Mesenchymal stem cell (in vitro differentiated cells and primary cell): ENCODE measurements at regions not wholly inside any gene's neighbourhood (a gene's known extent, or its start where the extent isn't known, plus 50 kb on each side); places are given as distances from the start of the nearest gene placed in this dataset.

Source experiments
- DNase-seq: peaks from one replicate; pipeline ENCODE4 v3.0.0-alpha.2; 2013
- H2AFZ ChIP-seq: one replicate; pipeline ENCODE4 v1.6.1; 2013; ENCODE audit warnings: low read depth, mild to moderate bottlenecking, control low read depth, inconsistent platforms, low read length, moderate library complexity
- H2AK5ac ChIP-seq: 2 replicates; pipeline ENCODE4 v1.6.1; 2013; ENCODE audit warnings: low read length, moderate library complexity, mild to moderate bottlenecking, inconsistent platforms; ENCODE audit not compliant: severe bottlenecking
- H2BK120ac ChIP-seq: one replicate; pipeline ENCODE4 v1.6.1; 2013; ENCODE audit warnings: low read depth, mild to moderate bottlenecking, inconsistent platforms, low read length, moderate library complexity
- H2BK12ac ChIP-seq, 2 experiments: one replicate each; pipeline ENCODE4 v1.6.1; 2013; ENCODE audit warnings: inconsistent platforms in 2 of 2, low read length in 2 of 2, mild to moderate bottlenecking in 2 of 2, moderate library complexity in 2 of 2, control low read depth in 1 of 2
- H2BK15ac ChIP-seq: one replicate; pipeline ENCODE4 v1.6.1; 2013; ENCODE audit warnings: mild to moderate bottlenecking, low read depth, inconsistent platforms; ENCODE audit not compliant: poor library complexity, severe bottlenecking
- H2BK5ac ChIP-seq: 2 replicates; pipeline ENCODE4 v1.6.1; 2013; ENCODE audit warnings: low read depth, mild to moderate bottlenecking, low read length, control low read depth, inconsistent platforms; ENCODE audit not compliant: poor library complexity, severe bottlenecking
- H3K14ac ChIP-seq, 2 experiments: one replicate each; pipeline ENCODE4 v1.6.1; 2013; ENCODE audit warnings: inconsistent platforms in 2 of 2, low read length in 2 of 2, control low read depth in 1 of 2, mild to moderate bottlenecking in 1 of 2, moderate library complexity in 1 of 2
- H3K18ac ChIP-seq, 2 experiments: one replicate each; pipeline ENCODE4 v1.6.1; 2013; ENCODE audit warnings: inconsistent platforms in 2 of 2, low read length in 2 of 2, control low read depth in 1 of 2, low read depth in 1 of 2, mild to moderate bottlenecking in 1 of 2
- H3K23ac ChIP-seq, 2 experiments: one replicate each; pipeline ENCODE4 v1.6.1; 2013; ENCODE audit warnings: inconsistent platforms in 2 of 2, low read length in 2 of 2, mild to moderate bottlenecking in 2 of 2, moderate library complexity in 2 of 2, control low read depth in 1 of 2
- H3K27ac ChIP-seq: 2 replicates; pipeline ENCODE4 v1.5.1; 2013; ENCODE audit warnings: mild to moderate bottlenecking, moderate library complexity, low read length, control low read depth, inconsistent platforms; ENCODE audit not compliant: poor library complexity, severe bottlenecking
- H3K27me3 ChIP-seq, 2 experiments: 2 replicates each; pipeline versions ENCODE4 v1.6.1 to v1.7.0; 2013; ENCODE audit warnings: low read length in 2 of 2, mild to moderate bottlenecking in 2 of 2, moderate library complexity in 2 of 2, control low read depth in 1 of 2, inconsistent platforms in 1 of 2; ENCODE audit not compliant: control insufficient read depth in 1 of 2, insufficient read depth in 1 of 2
- H3K36me3 ChIP-seq, 2 experiments: 2 replicates each; pipeline versions ENCODE4 v1.6.1 to v1.7.0; 2013; ENCODE audit warnings: low read length in 2 of 2, control low read depth in 1 of 2, inconsistent platforms in 1 of 2, low read depth in 1 of 2, mild to moderate bottlenecking in 1 of 2; ENCODE audit not compliant: insufficient read depth in 2 of 2, control insufficient read depth in 1 of 2
- H3K4ac ChIP-seq, 2 experiments: one replicate each; pipeline ENCODE4 v1.6.1; 2013; ENCODE audit warnings: inconsistent platforms in 2 of 2, low read length in 2 of 2, mild to moderate bottlenecking in 2 of 2, moderate library complexity in 2 of 2, control low read depth in 1 of 2, low read depth in 1 of 2
- H3K4me1 ChIP-seq: 2 replicates; pipeline ENCODE4 v1.6.1; 2013; ENCODE audit warnings: low read depth, low read length, control low read depth; ENCODE audit not compliant: control insufficient read depth, insufficient read depth
- H3K4me2 ChIP-seq: 2 replicates; pipeline ENCODE4 v1.6.1; 2013; ENCODE audit warnings: low read length, mild to moderate bottlenecking, inconsistent platforms; ENCODE audit not compliant: poor library complexity, severe bottlenecking
- H3K4me3 ChIP-seq, 2 experiments: 2 replicates each; pipeline versions ENCODE4 v1.5.1 to v1.7.0; 2013; ENCODE audit warnings: low read length in 2 of 2, mild to moderate bottlenecking in 2 of 2, control low read depth in 1 of 2, low read depth in 1 of 2; ENCODE audit not compliant: insufficient read depth in 1 of 2
- H3K79me1 ChIP-seq: replicated peaks from 2 replicates; pipeline ENCODE4 v1.6.1; 2013; ENCODE audit warnings: mild to moderate bottlenecking, control low read depth, low read length, inconsistent platforms; ENCODE audit not compliant: poor library complexity, severe bottlenecking
- H3K9ac ChIP-seq: 2 replicates; pipeline ENCODE4 v1.7.0; 2013; ENCODE audit warnings: mild to moderate bottlenecking, low read length, moderate library complexity
- H3K9me3 ChIP-seq: 2 replicates; pipeline ENCODE4 v1.7.0; 2013; ENCODE audit warnings: mild to moderate bottlenecking, low read length; ENCODE audit not compliant: control insufficient read depth
- H4K8ac ChIP-seq: one replicate; pipeline ENCODE4 v1.6.1; 2013; ENCODE audit warnings: inconsistent platforms, mild to moderate bottlenecking, low read length, moderate library complexity
- H4K91ac ChIP-seq: one replicate; pipeline ENCODE4 v1.6.1; 2013; ENCODE audit warnings: mild to moderate bottlenecking, low read length, inconsistent platforms
- WGBS: methylation state at CpG from one replicate; pipeline ENCODE4 v1.1.7; 2013; ENCODE audit warnings: mixed read lengths; 5-methylcytosine and 5-hydroxymethylcytosine counted together

GRCh38 chr5:89067362-89067761, 184.4 kb upstream of the MEF2C start:
- Histone ChIP-seq H3K14ac (no peak overlapping the region), H3K9ac (no peak overlapping the region)

GRCh38 chr5:89065919-89066318, 182.9 kb upstream of the MEF2C start:
- H3K36me3 ChIP-seq = no peaks in the 10 kb centered on the region
- WGBS = 97% methylated on average over 3 of the region's 3 CpGs

More at GRCh38 chr5:89067362-89067761, 184.4 kb upstream of the MEF2C start:
- no peak overlapping the region for H4K91ac ChIP-seq
- no peak overlapping the region for H3K23ac ChIP-seq
- H2BK120ac ChIP-seq = no peak overlapping the region
- no peak overlapping the region for H3K27ac ChIP-seq
- no peaks in the 10 kb centered on the region for H3K9me3 ChIP-seq
- H2AFZ ChIP-seq = no peak overlapping the region
- no peaks in the 10 kb centered on the region for H3K27me3 ChIP-seq
- H2BK5ac ChIP-seq = no peak overlapping the region
- no peak overlapping the region for H2AK5ac ChIP-seq
- no peak overlapping the region for H2BK12ac ChIP-seq
- no peak overlapping the region for H2BK15ac ChIP-seq
- H3K79me1 ChIP-seq = no peaks in the 10 kb centered on the region
- no peaks in the 10 kb centered on the region for H3K36me3 ChIP-seq
- peaks cover 2% of the 10 kb centered on the region for H3K4me1 ChIP-seq
- H3K4me2 ChIP-seq = no peak overlapping the region
- DNase-seq = no peak
- 100% methylated on average over 2 of the region's 3 CpGs for WGBS
- H3K18ac ChIP-seq = no peak overlapping the region
- H3K4me3 ChIP-seq = no peak overlapping the region
- H3K4ac ChIP-seq = no peak overlapping the region
- no peak overlapping the region for H4K8ac ChIP-seq

DNA sequence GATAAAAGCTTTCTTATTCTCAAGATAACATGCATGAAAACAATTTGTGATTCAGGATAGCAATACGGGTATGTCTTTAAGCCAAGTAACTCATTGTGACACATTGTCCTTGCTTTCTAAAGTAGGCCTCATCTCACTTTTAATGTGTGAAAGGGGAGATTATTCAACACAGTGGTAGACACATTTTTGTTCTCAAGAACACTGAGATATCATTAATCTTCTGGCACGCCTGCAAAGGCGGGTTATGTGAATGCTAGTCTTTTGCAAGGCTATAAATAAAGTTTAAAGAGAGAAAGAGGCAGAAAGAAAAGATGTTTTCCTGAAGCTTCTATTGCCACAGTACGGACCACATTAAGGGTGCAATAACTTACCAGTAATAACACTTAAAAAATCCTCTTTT, 181.8 kb upstream of the MEF2C start:
- H2AK5ac ChIP-seq = no peak overlapping the region
- H2BK15ac ChIP-seq = no peak overlapping the region
- no peak overlapping the region for H3K14ac ChIP-seq
- H3K4me3 ChIP-seq = no peak overlapping the region
- no peak overlapping the region for H3K18ac ChIP-seq
- no peak overlapping the region for H2BK120ac ChIP-seq
- 55% methylated on average over 2 of the region's 4 CpGs for WGBS
- no peak overlapping the region for H3K23ac ChIP-seq
- H3K9ac ChIP-seq = no peak overlapping the region
- no peak overlapping the region for H2AFZ ChIP-seq
- H3K36me3 ChIP-seq = no peaks in the 10 kb centered on the region
- H2BK5ac ChIP-seq = no peak overlapping the region
- no peak overlapping the region for H2BK12ac ChIP-seq
- H4K91ac ChIP-seq = no peak overlapping the region
- no peak overlapping the region for H4K8ac ChIP-seq
- no peaks in the 10 kb centered on the region for H3K9me3 ChIP-seq
- no peaks in the 10 kb centered on the region for H3K4me1 ChIP-seq
- no peaks in the 10 kb centered on the region for H3K79me1 ChIP-seq
- no peak overlapping the region for H3K4me2 ChIP-seq
- no peak overlapping the region for H3K4ac ChIP-seq
- DNase-seq = no peak
- no peak overlapping the region for H3K27ac ChIP-seq
- no peaks in the 10 kb centered on the region for H3K27me3 ChIP-seq

More at GRCh38 chr5:89065919-89066318, 182.9 kb upstream of the MEF2C start:
- H2BK120ac ChIP-seq = no peak overlapping the region
- H3K4me2 ChIP-seq = no peak overlapping the region
- no peak overlapping the region for H4K8ac ChIP-seq
- no peaks in the 10 kb centered on the region for H3K9me3 ChIP-seq
- no peak overlapping the region for H2AK5ac ChIP-seq
- peaks cover 2% of the 10 kb centered on the region for H3K4me1 ChIP-seq
- H2BK15ac ChIP-seq = no peak overlapping the region
- no peak for DNase-seq
- no peak overlapping the region for H3K4me3 ChIP-seq
- no peak overlapping the region for H3K27ac ChIP-seq
- H3K23ac ChIP-seq = no peak overlapping the region
- H2AFZ ChIP-seq = no peak overlapping the region
- H3K18ac ChIP-seq = no peak overlapping the region
- no peak overlapping the region for H3K14ac ChIP-seq
- H4K91ac ChIP-seq = no peak overlapping the region
- H3K27me3 ChIP-seq = no peaks in the 10 kb centered on the region
- no peak overlapping the region for H2BK5ac ChIP-seq
- H3K4ac ChIP-seq = no peak overlapping the region
- H2BK12ac ChIP-seq = no peak overlapping the region
- H3K9ac ChIP-seq = no peak overlapping the region
- H3K79me1 ChIP-seq = no peaks in the 10 kb centered on the region

- WGBS = no CpG with 5 or more reads among the region's 1 CpG
- no peak overlapping the region for H3K4me2 ChIP-seq
- peak; percentile 67 for DNase-seq
Observed at GRCh38 chr5:89064054-89064453, 181.1 kb upstream of the MEF2C start.

More at GRCh38 chr5:89064054-89064453, 181.1 kb upstream of the MEF2C start:
- Histone ChIP-seq H2BK12ac (no peak overlapping the region), H3K36me3 (no peaks in the 10 kb centered on the region), H3K79me1 (no peaks in the 10 kb centered on the region), H3K18ac (no peak overlapping the region), H2AK5ac (no peak overlapping the region), H3K9me3 (no peaks in the 10 kb centered on the region), H3K27me3 (no peaks in the 10 kb centered on the region), H2BK120ac (no peak overlapping the region), H3K4me3 (no peak overlapping the region), H2AFZ (no peak overlapping the region), H2BK5ac (no peak overlapping the region), H3K4ac (no peak overlapping the region), H3K14ac (no peak overlapping the region), H3K27ac (no peak overlapping the region), H4K8ac (no peak overlapping the region), H2BK15ac (no peak overlapping the region), H3K23ac (no peak overlapping the region), H3K9ac (no peak overlapping the region), H3K4me1 (no peaks in the 10 kb centered on the region), H4K91ac (no peak overlapping the region)
